HG02870 (cell line): ENCODE measurements at regions not wholly inside any gene's neighbourhood (a gene's known extent, or its start where the extent isn't known, plus 50 kb on each side); places are given as distances from the start of the nearest gene placed in this dataset.
"Not testable (repeated sequence)": the region's sequence is repeated elsewhere in the genome, so short reads cannot be mapped to it uniquely, and the experiment has no call there.

Experiments
- ATAC-seq: cut with Tn5 transposase; IDR thresholded peaks from one replicate; pipeline ENCODE4 v1.9.1; 2021; ENCODE audit warnings: mild to moderate bottlenecking, moderate library complexity; ENCODE audit not compliant: unreplicated experiment

DNA sequence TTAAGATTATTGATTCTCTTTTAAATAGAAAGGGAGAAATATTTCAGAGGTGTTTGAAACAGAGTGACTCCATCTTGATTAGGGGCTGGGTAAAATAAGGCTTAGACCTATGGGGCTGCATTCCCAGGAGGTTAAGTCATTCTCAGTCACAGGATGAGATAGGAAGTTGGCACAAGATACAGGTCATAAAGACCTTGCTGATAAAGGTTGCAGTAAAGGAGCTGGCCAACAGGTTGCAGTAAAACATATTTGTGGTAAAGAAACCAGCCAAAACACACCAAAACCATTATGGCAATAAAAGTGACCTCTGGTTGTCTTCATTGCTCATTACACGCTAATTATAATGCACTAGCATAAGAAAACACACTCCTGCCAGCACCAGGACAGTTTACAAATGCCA, 165.0 kb downstream of the SPIN4 start:
- ATAC-seq: no peak

- ATAC-seq: peak; percentile 52
These were observed 171.3 kb downstream of the SPIN4 start for GRCh38 chrX:63179852-63180251.

DNA sequence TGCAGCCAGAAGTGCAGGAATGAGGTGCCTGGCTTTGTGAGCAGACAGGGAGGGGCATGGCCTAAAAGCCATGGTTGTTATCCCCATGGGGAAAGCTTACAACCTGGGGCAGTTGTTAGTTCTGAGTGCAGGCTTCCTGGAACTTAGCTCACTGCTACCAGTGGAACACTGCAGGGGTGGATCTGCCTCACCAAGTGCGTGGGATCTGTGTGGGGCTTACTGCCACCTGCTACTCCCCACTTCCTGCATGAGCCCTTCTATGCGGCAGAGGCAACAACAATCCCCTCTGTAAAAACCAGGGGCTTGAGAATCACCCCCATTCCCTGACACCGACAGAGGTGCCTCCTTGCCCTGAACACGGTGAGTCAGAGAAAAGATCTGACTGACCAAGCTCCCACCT, 174.6 kb downstream of the SPIN4 start:
- ATAC-seq: not testable (repeated sequence)

GRCh38 chrX:63173841-63174718, 177.1 kb downstream of the SPIN4 start:
- not testable (repeated sequence) for ATAC-seq

- peak; percentile 67 for ATAC-seq
These were observed 181.7 kb downstream of the SPIN4 start for GRCh38 chrX:63169416-63169815.

DNA sequence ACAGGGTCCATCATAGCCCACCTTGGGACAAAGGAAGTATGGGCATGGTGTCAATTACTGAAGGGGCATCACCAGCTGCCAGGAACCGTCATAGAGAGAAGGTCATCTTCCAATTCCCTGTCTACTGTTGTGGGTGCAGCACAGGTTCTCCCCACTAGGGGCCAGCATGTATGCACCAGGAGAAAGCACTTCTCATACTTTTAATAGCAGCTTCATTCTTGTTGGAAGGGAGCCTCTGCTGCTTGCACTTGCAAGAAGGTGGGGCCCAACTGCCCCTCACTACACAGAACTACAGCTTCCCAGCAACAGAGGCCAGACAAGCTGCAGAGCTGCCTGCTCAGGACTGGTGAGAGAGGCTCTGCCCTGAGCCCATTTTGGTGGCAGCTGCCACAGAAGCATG, 182.2 kb downstream of the SPIN4 start:
- peak; percentile 48 for ATAC-seq

DNA sequence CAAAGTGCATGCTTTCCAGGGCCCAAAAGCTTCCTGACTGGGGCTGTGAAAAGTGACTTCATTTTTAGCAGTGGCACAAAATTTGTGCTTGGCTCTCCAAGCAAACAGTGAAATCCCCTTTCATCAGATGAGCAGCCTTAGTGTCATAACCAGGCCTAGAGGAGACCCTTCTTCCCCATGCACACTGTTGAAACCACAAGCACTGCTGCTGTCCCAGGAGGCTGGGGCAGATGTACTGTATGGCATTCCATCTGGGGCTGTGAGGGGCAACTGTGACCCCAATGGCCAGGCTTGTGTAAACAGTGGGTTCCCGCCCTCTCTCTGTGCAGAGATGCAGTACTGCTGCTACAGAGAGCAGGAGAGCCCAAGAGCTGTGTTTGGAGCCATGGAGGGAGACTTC, 184.1 kb downstream of the SPIN4 start:
- not testable (repeated sequence) for ATAC-seq

DNA sequence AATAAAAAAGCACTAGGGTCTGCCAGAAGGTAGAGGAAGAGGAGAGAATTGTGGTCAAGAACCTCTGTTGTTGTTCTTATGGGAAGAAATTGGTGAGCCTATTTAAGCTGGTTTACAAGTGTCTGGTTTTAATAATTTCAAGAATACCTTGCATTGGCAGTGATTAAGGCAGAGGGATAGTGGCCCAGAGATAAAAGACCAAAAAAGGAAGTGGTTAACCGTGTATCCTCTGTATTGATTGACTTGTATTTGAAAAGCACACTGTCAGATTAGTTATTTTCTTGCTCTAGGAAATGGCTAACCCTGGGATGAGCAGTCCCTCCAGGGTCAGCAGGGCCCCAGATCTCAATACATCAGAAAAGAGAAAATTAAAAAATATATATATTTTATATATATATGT, 190.1 kb downstream of the SPIN4 start:
- not testable (repeated sequence) for ATAC-seq

DNA sequence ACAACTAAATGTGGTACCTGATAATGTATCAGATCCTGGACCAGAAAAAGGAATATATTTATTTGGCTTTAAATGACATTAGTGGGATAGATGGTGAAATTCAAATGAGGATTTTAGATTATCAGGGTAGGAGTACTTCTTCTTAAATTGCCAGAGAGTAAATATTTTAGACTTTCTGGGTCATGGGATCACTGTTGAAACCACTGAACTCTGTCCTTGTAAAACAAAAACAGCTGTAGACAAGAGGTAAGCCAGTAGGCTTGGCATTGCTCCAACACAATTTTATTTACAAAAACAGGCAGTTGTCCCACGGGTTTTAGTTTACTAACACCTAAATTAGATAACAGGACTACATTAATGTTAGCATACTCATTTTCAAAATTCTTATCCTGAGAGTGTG, 190.8 kb downstream of the SPIN4 start:
- ATAC-seq: not testable (repeated sequence)

- not testable (repeated sequence) for ATAC-seq
These were observed 205.6 kb downstream of the SPIN4 start for GRCh38 chrX:63145526-63145925.

DNA sequence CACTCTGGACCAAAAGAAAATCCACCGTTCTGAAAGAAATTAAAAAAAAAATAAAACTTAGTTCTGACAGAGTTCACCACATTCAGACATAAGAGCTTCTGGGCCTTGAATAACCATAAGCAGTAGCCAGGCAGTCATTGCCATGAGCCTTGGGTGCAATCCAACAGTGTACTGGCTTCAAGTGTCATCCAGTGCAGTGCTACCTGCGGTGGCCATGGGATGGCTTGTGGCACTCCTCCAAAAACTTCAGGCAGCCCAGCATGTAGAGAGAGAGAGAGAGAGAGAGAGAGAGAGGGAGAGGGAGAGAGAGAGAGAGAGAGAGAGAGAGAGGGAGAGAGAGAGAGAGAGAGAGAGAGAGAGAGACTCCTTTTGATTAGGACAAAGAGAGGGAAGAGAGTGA, 208.5 kb downstream of the SPIN4 start:
- ATAC-seq: not testable (repeated sequence)

DNA sequence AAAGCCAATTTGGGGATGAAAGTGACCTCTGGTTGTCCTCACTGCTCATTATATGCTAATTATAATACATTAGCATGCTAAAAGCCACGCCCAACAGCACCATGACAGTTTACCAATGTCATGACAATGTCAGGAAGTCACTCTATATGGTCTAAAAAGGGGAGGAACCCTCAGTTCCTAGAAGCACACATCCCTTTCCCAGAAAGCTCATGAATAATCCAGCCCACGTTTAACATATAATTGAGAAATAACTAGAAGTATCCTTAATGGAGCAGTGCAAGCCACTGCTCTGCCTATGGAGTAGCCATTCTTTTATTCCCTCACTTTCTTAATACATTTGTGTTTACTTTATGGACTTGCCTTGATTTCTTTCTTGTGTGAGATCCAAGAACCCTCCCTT, 215.3 kb downstream of the SPIN4 start:
- ATAC-seq: not testable (repeated sequence)

- peak; percentile 98 for ATAC-seq
These were observed 222.6 kb downstream of the SPIN4 start for GRCh38 chrX:63128509-63128908.

GRCh38 chrX:63115196-63115595, 235.9 kb downstream of the SPIN4 start:
- no peak for ATAC-seq

DNA sequence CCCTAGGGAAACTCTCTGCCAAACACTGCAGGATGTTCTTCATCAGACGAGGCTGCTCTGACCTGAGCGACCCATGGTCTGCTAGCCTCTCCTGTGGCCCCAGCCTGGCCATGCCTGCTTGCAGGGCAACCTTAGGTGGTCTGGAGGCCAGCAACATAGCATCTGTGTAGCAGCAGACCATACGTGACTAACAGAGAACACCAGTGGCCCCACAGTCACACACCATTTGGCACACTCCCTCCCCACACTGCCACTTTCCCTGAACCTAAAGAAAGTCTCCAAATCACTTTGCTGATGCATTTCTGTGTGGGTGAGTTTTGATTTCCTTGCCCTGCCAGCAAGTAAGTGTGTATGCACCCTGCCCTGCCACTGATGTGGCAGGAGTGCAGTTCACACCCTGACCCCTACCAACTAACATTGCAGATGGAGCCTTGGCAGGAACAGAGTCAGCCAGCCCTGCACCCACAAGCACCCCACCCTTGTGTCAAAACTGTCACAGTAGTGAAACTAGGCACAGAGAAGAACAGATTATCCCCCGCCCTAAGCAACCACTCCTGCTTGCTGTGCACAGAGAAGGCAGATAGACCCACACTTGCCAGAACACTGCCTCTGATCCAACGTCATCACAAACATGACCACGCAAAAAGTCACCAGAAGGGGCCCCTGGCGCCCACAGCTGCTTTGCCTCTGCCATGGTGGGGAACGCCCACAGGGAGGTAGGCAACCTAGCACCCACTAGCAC, 249.1 kb downstream of the SPIN4 start:
- no peak for ATAC-seq

- no peak for ATAC-seq
These were observed 292.9 kb downstream of the SPIN4 start for GRCh38 chrX:63058204-63058603.

DNA sequence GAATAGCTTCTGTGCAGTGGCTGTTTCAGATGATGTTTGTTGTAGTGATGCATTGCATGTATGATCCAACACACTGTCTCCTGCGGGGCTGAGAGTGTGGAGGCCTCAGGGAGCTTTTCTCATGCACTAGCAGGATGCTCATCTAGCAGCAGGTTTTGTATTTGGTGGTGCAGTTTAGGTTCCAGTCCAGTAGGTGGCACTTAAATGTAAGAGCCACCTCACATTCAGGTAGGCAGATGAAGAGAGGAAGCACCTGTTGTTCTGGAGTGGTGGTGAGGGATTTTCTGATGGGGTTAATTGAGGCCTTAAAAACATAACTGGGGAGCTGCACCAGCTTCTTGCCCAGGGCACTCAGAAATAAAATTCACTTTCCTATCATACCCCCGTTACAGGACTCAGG, 300.9 kb downstream of the SPIN4 start:
- no peak for ATAC-seq

DNA sequence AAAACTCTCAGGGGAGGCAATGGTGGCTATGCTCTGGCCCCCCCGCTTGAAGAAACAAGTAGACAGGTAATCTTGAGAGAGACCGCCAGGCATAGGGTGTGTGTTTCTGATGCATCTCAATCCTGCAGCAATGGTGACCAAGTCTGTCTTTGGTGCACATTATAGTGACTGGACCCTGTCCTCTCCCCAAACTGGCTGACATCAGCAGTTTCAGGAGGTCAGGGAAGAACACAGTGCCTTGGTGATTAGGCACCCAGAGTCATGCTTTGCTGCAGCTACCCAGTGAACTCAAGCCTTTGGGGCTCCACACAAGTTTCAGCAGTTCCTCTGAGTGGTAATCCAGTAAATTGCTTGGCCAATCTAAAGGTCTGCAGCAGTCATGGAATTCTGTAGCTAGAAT, 318.3 kb downstream of the SPIN4 start:
- ATAC-seq: no peak

GRCh38 chrX:63013549-63013948, 337.6 kb downstream of the SPIN4 start:
- no peak for ATAC-seq

GRCh38 chrX:63012574-63012973, 338.6 kb downstream of the SPIN4 start:
- ATAC-seq: no peak

GRCh38 chrX:63000196-63000595, 350.9 kb downstream of the SPIN4 start:
- ATAC-seq: not testable (repeated sequence)
